HL-60 (cell line): ENCODE measurements at regions not wholly inside any gene's neighbourhood (a gene's known extent, or its start where the extent isn't known, plus 50 kb on each side); places are given as distances from the start of the nearest gene placed in this dataset.

Source experiments
- CTCF ChIP-seq: IDR thresholded peaks from one replicate; pipeline ENCODE4 v1.5.1; 2011; ENCODE audit warnings: low read length, control low read depth, inconsistent platforms; ENCODE audit not compliant: insufficient read depth
- GABPA ChIP-seq: IDR thresholded peaks from 2 replicates; pipeline ENCODE4 v1.6.1; 2012; ENCODE audit warnings: low read depth
- POLR2AphosphoS5 ChIP-seq: IDR thresholded peaks from 2 replicates; pipeline ENCODE4 v1.6.1; 2012; ENCODE audit warnings: low read depth
- REST ChIP-seq: IDR thresholded peaks from 2 replicates; pipeline ENCODE4 v1.6.1; 2012; ENCODE audit warnings: low read depth; ENCODE audit not compliant: insufficient replicate concordance
- SPI1 ChIP-seq: IDR thresholded peaks from 2 replicates; pipeline ENCODE4 v1.6.1; 2012; ENCODE audit warnings: low read depth, mild to moderate bottlenecking, borderline replicate concordance

GRCh38 chr7:117974891-117975290 lies 101.7 kb upstream of the CTTNBP2 start:
- TF ChIP-seq CTCF = no peak
- no peak for TF ChIP-seq POLR2AphosphoS5
- no peak for TF ChIP-seq REST
- TF ChIP-seq GABPA = no peak
- TF ChIP-seq SPI1 = no peak
